ENCODE measurements at regions not wholly inside any gene's neighbourhood (a gene's known extent, or its start where the extent isn't known, plus 50 kb on each side); places are given as distances from the start of the nearest gene placed in this dataset.

DNA sequence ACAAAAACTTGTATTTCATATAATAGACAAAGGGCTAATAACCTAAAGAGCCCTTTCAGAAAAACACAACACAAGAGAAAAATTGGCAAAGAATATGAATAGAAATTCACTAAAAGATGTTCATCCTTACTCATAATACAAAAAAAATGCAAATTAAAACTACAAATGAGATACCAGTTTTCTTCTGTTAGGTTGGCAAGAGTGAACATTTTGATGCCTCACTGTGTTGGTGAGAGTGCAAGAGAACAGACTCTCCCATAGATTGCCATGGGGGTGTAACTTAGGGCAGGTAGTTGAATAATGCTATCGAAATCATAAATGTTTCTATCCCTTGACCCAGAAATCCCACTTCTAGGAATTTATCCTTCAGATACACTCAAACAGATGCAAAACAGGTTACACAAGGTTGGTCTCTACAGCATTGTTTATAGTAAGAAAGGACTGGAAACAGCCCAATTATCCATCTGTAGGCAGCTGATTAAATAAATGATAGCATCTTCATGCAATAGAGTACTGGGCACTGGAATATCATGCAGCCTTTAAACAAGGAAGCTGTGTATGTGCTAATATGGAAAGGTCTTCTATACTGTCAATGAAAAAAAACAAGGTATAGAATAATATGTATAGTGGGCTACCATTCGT is 146.3 kb downstream of the TLE3 start:
- H3K4me3 ChIP-seq, result no peak overlapping the region
- no peaks in the 10 kb centered on the region for H3K4me1 ChIP-seq
- H3K9me3 ChIP-seq, result no peaks in the 10 kb centered on the region
- DNase-seq, result no peak
- H3K27me3 ChIP-seq, result no peaks in the 10 kb centered on the region
- WGBS, 2 donors, result 65 to 81% methylated on average over 2 of the region's 2 CpGs
- no peak overlapping the region for H3K27ac ChIP-seq
- no peak for ATAC-seq
- H3K36me3 ChIP-seq (replicated peaks in 1 of 2; ENCODE audit: insufficient read depth in 1 of 2, low read depth in 2 of 2), result no peaks in the 10 kb centered on the region
- intact Hi-C loops (cut with DNase I), result no loop called here
- TF ChIP-seq POLR2A (IDR thresholded peaks at IDR 0.05), result no peak
- TF ChIP-seq, protein P1, sequence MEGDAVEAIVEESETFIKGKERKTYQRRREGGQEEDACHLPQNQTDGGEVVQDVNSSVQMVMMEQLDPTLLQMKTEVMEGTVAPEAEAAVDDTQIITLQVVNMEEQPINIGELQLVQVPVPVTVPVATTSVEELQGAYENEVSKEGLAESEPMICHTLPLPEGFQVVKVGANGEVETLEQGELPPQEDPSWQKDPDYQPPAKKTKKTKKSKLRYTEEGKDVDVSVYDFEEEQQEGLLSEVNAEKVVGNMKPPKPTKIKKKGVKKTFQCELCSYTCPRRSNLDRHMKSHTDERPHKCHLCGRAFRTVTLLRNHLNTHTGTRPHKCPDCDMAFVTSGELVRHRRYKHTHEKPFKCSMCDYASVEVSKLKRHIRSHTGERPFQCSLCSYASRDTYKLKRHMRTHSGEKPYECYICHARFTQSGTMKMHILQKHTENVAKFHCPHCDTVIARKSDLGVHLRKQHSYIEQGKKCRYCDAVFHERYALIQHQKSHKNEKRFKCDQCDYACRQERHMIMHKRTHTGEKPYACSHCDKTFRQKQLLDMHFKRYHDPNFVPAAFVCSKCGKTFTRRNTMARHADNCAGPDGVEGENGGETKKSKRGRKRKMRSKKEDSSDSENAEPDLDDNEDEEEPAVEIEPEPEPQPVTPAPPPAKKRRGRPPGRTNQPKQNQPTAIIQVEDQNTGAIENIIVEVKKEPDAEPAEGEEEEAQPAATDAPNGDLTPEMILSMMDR (IDR thresholded peaks at IDR 0.05), result no peak

DNA sequence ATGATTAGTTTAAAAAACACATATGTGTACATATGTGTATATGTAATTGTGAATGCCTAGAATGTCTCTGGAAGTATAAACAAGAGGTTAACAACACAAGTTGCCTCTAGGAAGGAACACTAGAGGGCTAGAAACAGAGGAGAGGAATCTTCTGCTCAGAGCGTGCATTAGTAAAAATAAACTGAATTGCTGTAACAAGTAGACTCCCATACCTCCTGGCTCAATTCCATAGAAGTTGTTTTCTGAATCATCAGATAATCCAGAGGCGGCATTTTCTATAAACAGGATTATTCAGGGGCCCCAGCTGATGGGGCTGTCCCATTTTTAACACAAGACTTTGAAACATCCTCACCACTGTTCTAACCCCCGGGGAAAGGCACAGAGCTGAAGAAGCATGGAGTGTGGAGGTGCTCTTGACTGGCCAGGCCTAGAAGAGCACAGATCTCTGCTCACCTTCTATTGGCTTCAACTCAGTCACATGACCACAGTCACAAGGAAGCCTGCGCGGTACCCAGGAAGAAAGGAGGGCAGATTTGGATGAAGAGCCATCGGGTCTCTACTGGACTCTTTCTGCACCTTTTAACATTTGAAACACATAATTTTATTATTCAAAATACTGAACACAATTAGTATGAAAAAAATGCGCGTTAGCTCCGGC is 145.7 kb downstream of the TLE3 start:
- H3K36me3 ChIP-seq (replicated peaks in 1 of 2; ENCODE audit: insufficient read depth in 1 of 2, low read depth in 2 of 2), result no peaks in the 10 kb centered on the region
- TF ChIP-seq, protein P1 (IDR thresholded peaks at IDR 0.05), result no peak
- no peak for TF ChIP-seq POLR2A (IDR thresholded peaks at IDR 0.05)
- H3K9me3 ChIP-seq, result no peaks in the 10 kb centered on the region
- DNase-seq (no peak), ATAC-seq (no peak)
- H3K27ac ChIP-seq, result no peak overlapping the region
- no peaks in the 10 kb centered on the region for H3K27me3 ChIP-seq
- intact Hi-C loops (cut with DNase I), result no loop called here
- no peak overlapping the region for H3K4me3 ChIP-seq
- WGBS, 2 donors, result 84 to 85% methylated on average over 9 of the region's 9 CpGs
- H3K4me1 ChIP-seq, result no peaks in the 10 kb centered on the region

DNA sequence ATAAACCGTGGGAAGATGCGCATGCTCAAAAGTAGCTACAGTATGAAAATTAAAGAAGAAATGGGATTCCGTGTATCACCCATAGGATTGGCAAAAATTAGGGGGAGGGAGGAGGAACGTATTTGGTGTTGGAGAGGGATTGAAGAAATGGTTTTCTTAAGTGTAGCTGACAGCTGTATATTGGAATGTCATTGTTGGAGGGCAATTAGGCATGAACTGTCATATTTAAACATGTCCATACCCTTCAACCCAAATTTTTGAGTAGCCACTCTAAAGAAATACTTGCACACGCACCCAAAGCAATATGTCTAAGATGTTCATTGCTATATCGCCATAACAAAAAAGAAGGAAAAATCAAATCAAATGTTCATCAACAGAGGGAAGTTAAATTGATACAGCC is 144.7 kb downstream of the TLE3 start:
- DNase-seq (no peak), ATAC-seq (no peak)
- Histone ChIP-seq H3K4me1 (no peaks in the 10 kb centered on the region), H3K36me3 (replicated peaks in 1 of 2; ENCODE audit: insufficient read depth in 1 of 2, low read depth in 2 of 2) (no peaks in the 10 kb centered on the region), H3K9me3 (no peaks in the 10 kb centered on the region), H3K27ac (no peak overlapping the region), H3K4me3 (no peak overlapping the region), H3K27me3 (no peaks in the 10 kb centered on the region)
- WGBS, 2 donors, result 81 to 85% methylated on average over 6 of the region's 6 CpGs
- TF ChIP-seq POLR2A (IDR thresholded peaks at IDR 0.05), result no peak
- TF ChIP-seq, protein P1 (IDR thresholded peaks at IDR 0.05), result no peak
- intact Hi-C loops (cut with DNase I), result no loop called here

DNA sequence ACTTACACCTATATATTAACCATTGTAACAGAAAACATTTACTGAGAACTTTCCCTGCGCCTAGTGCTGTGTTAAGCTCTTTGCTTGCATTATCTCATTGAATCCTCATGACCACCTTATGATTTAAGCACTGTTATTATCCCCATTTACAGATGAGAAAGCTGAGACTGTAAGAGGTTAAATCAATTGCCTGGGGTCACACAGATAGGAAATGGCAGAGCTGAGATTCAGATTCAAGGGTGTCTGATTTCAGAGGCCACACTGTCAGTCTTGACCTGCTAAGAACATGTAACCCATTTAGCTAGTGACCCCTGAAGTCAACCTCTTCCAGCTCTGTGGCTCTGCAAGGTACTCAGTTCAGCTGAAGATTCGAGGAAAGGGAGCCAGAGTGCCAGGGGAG is 143.9 kb downstream of the TLE3 start:
- ATAC-seq (no peak), DNase-seq (no peak)
- TF ChIP-seq POLR2A (IDR thresholded peaks at IDR 0.05), result no peak
- TF ChIP-seq, protein P1 (IDR thresholded peaks at IDR 0.05), result no peak
- no peak overlapping the region for H3K27ac ChIP-seq
- WGBS, 2 donors, result 62 to 69% methylated on average over 1 to 2 of the region's 2 CpGs
- H3K27me3 ChIP-seq, result no peaks in the 10 kb centered on the region
- no peak overlapping the region for H3K4me3 ChIP-seq
- H3K9me3 ChIP-seq, result no peaks in the 10 kb centered on the region
- no peaks in the 10 kb centered on the region for H3K4me1 ChIP-seq
- H3K36me3 ChIP-seq (replicated peaks in 1 of 2; ENCODE audit: insufficient read depth in 1 of 2, low read depth in 2 of 2), result no peaks in the 10 kb centered on the region
- intact Hi-C loops (cut with DNase I), result no loop called here

DNA sequence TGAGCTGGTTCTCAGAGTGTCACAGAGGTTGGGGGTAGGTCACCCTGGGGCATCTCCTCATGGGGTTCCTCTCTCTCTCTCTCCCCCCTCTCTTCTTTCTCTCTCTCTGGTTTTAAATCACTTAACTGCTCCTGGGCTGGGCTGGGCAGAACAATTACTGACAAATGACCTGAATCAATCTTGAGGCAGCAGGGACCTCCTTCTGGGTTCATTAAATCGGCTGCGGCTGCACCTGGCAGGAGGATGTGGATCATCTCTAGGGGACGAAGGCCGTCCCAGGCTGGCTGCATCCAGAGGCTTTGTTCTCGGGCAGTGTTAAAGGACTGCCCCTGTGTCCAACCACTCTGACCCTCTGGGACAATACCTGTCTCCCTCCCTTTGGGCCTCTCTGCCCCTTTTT is 143.1 kb downstream of the TLE3 start:
- TF ChIP-seq POLR2A (IDR thresholded peaks at IDR 0.05), result no peak
- TF ChIP-seq, protein P1 (IDR thresholded peaks at IDR 0.05), result no peak
- H3K4me3 ChIP-seq, result no peak overlapping the region
- no peak overlapping the region for H3K27ac ChIP-seq
- H3K9me3 ChIP-seq, result no peaks in the 10 kb centered on the region
- 72 to 77% methylated on average over 5 of the region's 5 CpGs for WGBS, 2 donors
- DNase-seq (no peak), ATAC-seq (no peak)
- no peaks in the 10 kb centered on the region for H3K36me3 ChIP-seq (replicated peaks in 1 of 2; ENCODE audit: insufficient read depth in 1 of 2, low read depth in 2 of 2)
- no peaks in the 10 kb centered on the region for H3K4me1 ChIP-seq
- intact Hi-C loops (cut with DNase I), result no loop called here
- no peaks in the 10 kb centered on the region for H3K27me3 ChIP-seq
